GM23338 (cell line): ENCODE measurements at regions not wholly inside any gene's neighbourhood (a gene's known extent, or its start where the extent isn't known, plus 50 kb on each side); places are given as distances from the start of the nearest gene placed in this dataset.

Source experiments
- ATAC-seq: fragments of 200-7000 bp; cut with Tn5 transposase; 3 replicates; pipeline ENCODE4 v1.9.1; 2020
- DNase-seq: peaks from one replicate; pipeline ENCODE4 v3.0.0-alpha.2; 2015; ENCODE audit warnings: low spot score
- H2AFZ ChIP-seq: fragments of 200-600 bp; sonication (generic); 2 replicates; pipeline ENCODE4 v1.8.0; 2016; ENCODE audit warnings: antibody characterized with exemption, mild to moderate bottlenecking, moderate library complexity
- H3F3A ChIP-seq: fragments of 200-600 bp; sonication (generic); replicated peaks from 2 replicates; pipeline ENCODE4 v1.8.0; 2017; ENCODE audit warnings: antibody characterized with exemption, mixed run types, low read depth
- H3K27ac ChIP-seq: fragments of 200-600 bp; sonication (generic); 2 replicates; pipeline ENCODE4 v1.6.1; 2016; ENCODE audit warnings: low read depth
- H3K27me3 ChIP-seq: fragments of 200-600 bp; sonication (generic); 2 replicates; pipeline ENCODE4 v1.8.0; 2016; ENCODE audit warnings: mild to moderate bottlenecking, mixed run types, moderate library complexity; ENCODE audit not compliant: insufficient read depth
- H3K36me3 ChIP-seq: fragments of 200-600 bp; sonication (generic); 2 replicates; pipeline ENCODE4 v1.8.0; 2016; ENCODE audit warnings: mild to moderate bottlenecking; ENCODE audit not compliant: insufficient read depth
- H3K4me1 ChIP-seq: fragments of 200-600 bp; sonication (generic); 2 replicates; pipeline ENCODE4 v1.8.0; 2016; ENCODE audit warnings: mild to moderate bottlenecking, moderate library complexity; ENCODE audit not compliant: insufficient read depth
- H3K4me2 ChIP-seq: fragments of 200-600 bp; sonication (generic); 2 replicates; pipeline ENCODE4 v1.7.1; 2017; ENCODE audit warnings: mixed run types
- H3K4me3 ChIP-seq: fragments of 200-600 bp; sonication (generic); 2 replicates; pipeline ENCODE4 v1.6.1; 2016; ENCODE audit warnings: mixed run types
- H3K79me2 ChIP-seq: fragments of 200-600 bp; sonication (generic); replicated peaks from 2 replicates; pipeline ENCODE4 v1.8.0; 2017; ENCODE audit warnings: mild to moderate bottlenecking; ENCODE audit not compliant: insufficient read depth
- H3K9me2 ChIP-seq: fragments of 200-600 bp; sonication (generic); 2 replicates; pipeline ENCODE4 v1.8.0; 2017; ENCODE audit not compliant: insufficient read depth
- H4K20me1 ChIP-seq: fragments of 200-600 bp; sonication (generic); replicated peaks from 2 replicates; pipeline ENCODE4 v1.8.0; 2017; ENCODE audit warnings: mild to moderate bottlenecking; ENCODE audit not compliant: insufficient read depth
- H3K27ac Mint-ChIP-seq: 2 replicates; pipeline ENCODE4 v1.8.0; 2020; ENCODE audit warnings: inconsistent platforms, mild to moderate bottlenecking, moderate library complexity, mixed read lengths
- H3K27me3 Mint-ChIP-seq: 3 replicates; pipeline ENCODE4 v1.8.0; 2022; ENCODE audit warnings: low read depth, mild to moderate bottlenecking, moderate library complexity, mixed read lengths, inconsistent platforms; ENCODE audit not compliant: insufficient read depth, poor library complexity
- H3K36me3 Mint-ChIP-seq: 3 replicates; pipeline ENCODE4 v1.8.0; 2021; ENCODE audit warnings: low read depth, mild to moderate bottlenecking, inconsistent platforms, moderate library complexity, mixed read lengths
- H3K4me1 Mint-ChIP-seq: 3 replicates; pipeline ENCODE4 v1.8.0; 2020; ENCODE audit warnings: mild to moderate bottlenecking, inconsistent platforms, mixed read lengths
- H3K4me3 Mint-ChIP-seq: 3 replicates; pipeline ENCODE4 v1.8.0; 2021; ENCODE audit warnings: moderate library complexity, mild to moderate bottlenecking, inconsistent platforms, mixed read lengths
- H3K9me3 Mint-ChIP-seq: 3 replicates; pipeline ENCODE4 v1.8.0; 2020; ENCODE audit warnings: moderate library complexity, mild to moderate bottlenecking, inconsistent platforms, mixed read lengths
- CREB1 ChIP-seq: fragments of 250-450 bp; sonication (Bioruptor Pico); IDR thresholded peaks from 2 replicates; pipeline ENCODE4 v1.5.0; 2020; ENCODE audit warnings: low read depth, mild to moderate bottlenecking, moderate library complexity
- EZH2 ChIP-seq: fragments of 200-600 bp; sonication (generic); IDR thresholded peaks from one replicate; pipeline ENCODE4 v1.8.0; 2017; ENCODE audit warnings: antibody characterized with exemption, mild to moderate bottlenecking, low read depth; ENCODE audit not compliant: unreplicated experiment
- EZH2phosphoT487 ChIP-seq: fragments of 200-600 bp; sonication (generic); IDR thresholded peaks from one replicate; pipeline ENCODE4 v1.8.1; 2018; ENCODE audit warnings: antibody characterized with exemption; ENCODE audit not compliant: unreplicated experiment
- NANOG ChIP-seq: IDR thresholded peaks from 2 replicates; pipeline ENCODE4 v1.6.1; 2016; ENCODE audit warnings: antibody characterized with exemption, borderline replicate concordance
- REST ChIP-seq: IDR thresholded peaks from one replicate; pipeline ENCODE4 v1.6.1; 2018; ENCODE audit warnings: antibody characterized with exemption; ENCODE audit not compliant: unreplicated experiment
- STAT1 ChIP-seq: IDR thresholded peaks from one replicate; pipeline ENCODE4 v1.6.1; 2016; ENCODE audit warnings: antibody characterized with exemption; ENCODE audit not compliant: unreplicated experiment
- ZNF114 ChIP-seq: fragments of 250-450 bp; sonication (Bioruptor Pico); IDR thresholded peaks from 2 replicates; pipeline ENCODE4 v1.5.0; 2020; ENCODE audit warnings: mild to moderate bottlenecking, moderate library complexity
- ZNF462 ChIP-seq: fragments of 250-450 bp; sonication (Bioruptor Pico); IDR thresholded peaks from 2 replicates; pipeline ENCODE4 v1.5.0; 2020; ENCODE audit warnings: mild to moderate bottlenecking, moderate library complexity
- TF ChIP-seq, protein P1 (sequence below), 2 experiments: fragments of 200-600 bp in 1 of 2; sonication (generic) in 1 of 2; conservative IDR thresholded peaks; 2 replicates each; pipeline versions ENCODE4 v1.5.1 to v1.6.1; 2016 to 2017; ENCODE audit warnings: antibody characterized with exemption in 2 of 2, low read depth in 2 of 2, mild to moderate bottlenecking in 2 of 2, moderate library complexity in 1 of 2
- TF ChIP-seq, protein P2 (sequence below): IDR thresholded peaks from 2 replicates; pipeline ENCODE4 v1.6.1; 2016; ENCODE audit warnings: antibody characterized with exemption

DNA sequence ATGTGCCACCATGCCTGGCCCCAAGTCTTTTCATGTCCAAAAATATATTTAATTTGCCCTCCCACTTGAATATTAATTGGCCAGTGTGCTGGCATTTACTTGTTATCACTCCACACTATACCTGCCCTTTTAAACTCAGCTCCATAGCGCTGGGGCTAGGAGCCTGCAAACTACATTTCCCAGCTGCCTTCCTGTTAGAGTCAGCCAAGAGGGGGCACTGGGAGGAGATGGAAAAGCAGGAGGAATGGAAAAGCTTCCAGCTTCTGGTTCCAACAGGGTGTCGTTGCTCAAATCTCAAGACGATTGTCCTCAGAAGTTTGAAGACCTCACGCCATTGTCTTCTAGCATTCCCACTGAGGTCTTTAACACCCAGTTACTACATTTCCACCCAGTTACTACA is 315.5 kb downstream of the BCOR start:
- Mint-ChIP-seq H3K27me3 (peaks cover 9% of the 10 kb centered on the region), H3K27ac (no peak overlapping the region), H3K4me3 (no peak overlapping the region), H3K36me3 (peaks cover 8% of the 10 kb centered on the region; the same call in 1 of the 3 replicates), H3K4me1 (peaks cover 23% of the 10 kb centered on the region; the same call in 2 of the 3 replicates), H3K9me3 (peaks cover 9% of the 10 kb centered on the region)
- no peaks in the 10 kb centered on the region for H3K36me3 ChIP-seq
- DNase-seq (peak; percentile 54), ATAC-seq (peak; percentile 86)
- H4K20me1 ChIP-seq = no peaks in the 10 kb centered on the region
- no peaks in the 10 kb centered on the region for H3F3A ChIP-seq
- H2AFZ ChIP-seq = 0 out of 2 replicates have a peak overlapping the region, but pooled peaks have one; percentile 15
- H3K4me1 ChIP-seq = no peaks in the 10 kb centered on the region
- no peak overlapping the region for H3K4me3 ChIP-seq
- no peaks in the 10 kb centered on the region for H3K79me2 ChIP-seq
- H3K9me2 ChIP-seq = no peaks in the 10 kb centered on the region
- H3K27me3 ChIP-seq = no peaks in the 10 kb centered on the region
- TF ChIP-seq, protein P1, sequence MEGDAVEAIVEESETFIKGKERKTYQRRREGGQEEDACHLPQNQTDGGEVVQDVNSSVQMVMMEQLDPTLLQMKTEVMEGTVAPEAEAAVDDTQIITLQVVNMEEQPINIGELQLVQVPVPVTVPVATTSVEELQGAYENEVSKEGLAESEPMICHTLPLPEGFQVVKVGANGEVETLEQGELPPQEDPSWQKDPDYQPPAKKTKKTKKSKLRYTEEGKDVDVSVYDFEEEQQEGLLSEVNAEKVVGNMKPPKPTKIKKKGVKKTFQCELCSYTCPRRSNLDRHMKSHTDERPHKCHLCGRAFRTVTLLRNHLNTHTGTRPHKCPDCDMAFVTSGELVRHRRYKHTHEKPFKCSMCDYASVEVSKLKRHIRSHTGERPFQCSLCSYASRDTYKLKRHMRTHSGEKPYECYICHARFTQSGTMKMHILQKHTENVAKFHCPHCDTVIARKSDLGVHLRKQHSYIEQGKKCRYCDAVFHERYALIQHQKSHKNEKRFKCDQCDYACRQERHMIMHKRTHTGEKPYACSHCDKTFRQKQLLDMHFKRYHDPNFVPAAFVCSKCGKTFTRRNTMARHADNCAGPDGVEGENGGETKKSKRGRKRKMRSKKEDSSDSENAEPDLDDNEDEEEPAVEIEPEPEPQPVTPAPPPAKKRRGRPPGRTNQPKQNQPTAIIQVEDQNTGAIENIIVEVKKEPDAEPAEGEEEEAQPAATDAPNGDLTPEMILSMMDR (conservative IDR thresholded peaks at IDR 0.05; ENCODE audit: low read depth in 2 of 2) = no peak
- TF ChIP-seq REST = no peak
- no peak for TF ChIP-seq EZH2
- TF ChIP-seq, protein P2, sequence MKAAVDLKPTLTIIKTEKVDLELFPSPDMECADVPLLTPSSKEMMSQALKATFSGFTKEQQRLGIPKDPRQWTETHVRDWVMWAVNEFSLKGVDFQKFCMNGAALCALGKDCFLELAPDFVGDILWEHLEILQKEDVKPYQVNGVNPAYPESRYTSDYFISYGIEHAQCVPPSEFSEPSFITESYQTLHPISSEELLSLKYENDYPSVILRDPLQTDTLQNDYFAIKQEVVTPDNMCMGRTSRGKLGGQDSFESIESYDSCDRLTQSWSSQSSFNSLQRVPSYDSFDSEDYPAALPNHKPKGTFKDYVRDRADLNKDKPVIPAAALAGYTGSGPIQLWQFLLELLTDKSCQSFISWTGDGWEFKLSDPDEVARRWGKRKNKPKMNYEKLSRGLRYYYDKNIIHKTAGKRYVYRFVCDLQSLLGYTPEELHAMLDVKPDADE = 0 out of 2 replicates have a peak, but pooled peaks have one; percentile 39
- TF ChIP-seq NANOG = no peak
- no peak for TF ChIP-seq CREB1 (CRISPR knock-in tag)
- no peak overlapping the region for H3K4me2 ChIP-seq
- no peak overlapping the region for H3K27ac ChIP-seq

DNA sequence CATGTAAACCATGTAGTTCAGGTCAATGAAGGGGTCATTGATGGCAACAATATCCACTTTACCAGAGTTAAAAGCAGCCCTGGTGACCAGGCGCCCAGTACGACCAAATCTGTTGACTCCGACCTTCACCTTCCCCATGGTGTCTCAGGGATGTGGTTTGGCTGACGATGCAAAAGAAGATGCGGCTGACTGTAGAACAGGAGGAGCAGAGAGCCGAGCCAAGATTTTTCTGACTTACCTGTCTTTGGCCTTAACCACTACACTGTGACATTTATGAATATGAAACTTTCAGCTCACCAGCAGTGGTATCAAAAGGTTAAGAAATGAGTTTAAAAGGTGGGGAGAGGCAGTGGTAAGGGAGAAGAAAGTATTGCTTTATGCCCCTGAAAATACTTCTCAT is 309.8 kb downstream of the BCOR start:
- H3K4me3 Mint-ChIP-seq = no peak overlapping the region
- no peaks in the 10 kb centered on the region for H3K27me3 ChIP-seq
- H3F3A ChIP-seq = no peaks in the 10 kb centered on the region
- ATAC-seq (no peak), DNase-seq (no peak)
- H3K9me3 Mint-ChIP-seq = no peaks in the 10 kb centered on the region
- no peaks in the 10 kb centered on the region for H4K20me1 ChIP-seq
- H3K36me3 ChIP-seq = no peaks in the 10 kb centered on the region
- H3K4me1 Mint-ChIP-seq = peaks cover 2% of the 10 kb centered on the region; the same call in 2 of the 3 replicates
- H3K4me2 ChIP-seq = no peak overlapping the region
- H2AFZ ChIP-seq = no peak overlapping the region
- no peak overlapping the region for H3K27ac ChIP-seq
- no peak overlapping the region for H3K4me3 ChIP-seq
- no peaks in the 10 kb centered on the region for H3K4me1 ChIP-seq
- H3K27ac Mint-ChIP-seq = no peak overlapping the region
- H3K36me3 Mint-ChIP-seq = no peaks in the 10 kb centered on the region
- H3K27me3 Mint-ChIP-seq = no peaks in the 10 kb centered on the region
- H3K79me2 ChIP-seq = no peaks in the 10 kb centered on the region
- H3K9me2 ChIP-seq = no peaks in the 10 kb centered on the region; the same call in 1 of the 2 replicates
- TF ChIP-seq ZNF462 (CRISPR knock-in tag) (no peak), STAT1 (no peak), ZNF114 (no peak), EZH2phosphoT487 (no peak)
